SK-N-MC (cell line): ENCODE measurements at regions not wholly inside any gene's neighbourhood (a gene's known extent, or its start where the extent isn't known, plus 50 kb on each side); places are given as distances from the start of the nearest gene placed in this dataset.

Experiments
- EZH2 ChIP-seq: fragments of 200-600 bp; sonication (generic); IDR thresholded peaks from one replicate; pipeline ENCODE4 v1.6.1; 2017; ENCODE audit warnings: antibody characterized with exemption
- FOXP2 ChIP-seq: optimal IDR thresholded peaks from 2 replicates; pipeline ENCODE3; 2011; ENCODE audit warnings: mild to moderate bottlenecking, moderate library complexity; ENCODE audit not compliant: insufficient read depth; ENCODE audit errors: extremely low read length, control extremely low read depth
- POLR2AphosphoS5 ChIP-seq: IDR thresholded peaks from 2 replicates; pipeline ENCODE4 v1.6.1; 2012; ENCODE audit warnings: mild to moderate bottlenecking, low read depth, low read length, borderline replicate concordance

GRCh38 chr3:24688446-24689148 lies 193.9 kb upstream of the THRB start:
- TF ChIP-seq EZH2 = no peak
- no peak for TF ChIP-seq POLR2AphosphoS5
- no peak for TF ChIP-seq FOXP2
